HG02852 (cell line): ENCODE measurements at regions not wholly inside any gene's neighbourhood (a gene's known extent, or its start where the extent isn't known, plus 50 kb on each side); places are given as distances from the start of the nearest gene placed in this dataset.

ENCODE experiments used
- ATAC-seq: cut with Tn5 transposase; IDR thresholded peaks from one replicate; pipeline ENCODE4 v1.9.1; 2021; ENCODE audit warnings: mild to moderate bottlenecking, moderate library complexity; ENCODE audit not compliant: unreplicated experiment

DNA sequence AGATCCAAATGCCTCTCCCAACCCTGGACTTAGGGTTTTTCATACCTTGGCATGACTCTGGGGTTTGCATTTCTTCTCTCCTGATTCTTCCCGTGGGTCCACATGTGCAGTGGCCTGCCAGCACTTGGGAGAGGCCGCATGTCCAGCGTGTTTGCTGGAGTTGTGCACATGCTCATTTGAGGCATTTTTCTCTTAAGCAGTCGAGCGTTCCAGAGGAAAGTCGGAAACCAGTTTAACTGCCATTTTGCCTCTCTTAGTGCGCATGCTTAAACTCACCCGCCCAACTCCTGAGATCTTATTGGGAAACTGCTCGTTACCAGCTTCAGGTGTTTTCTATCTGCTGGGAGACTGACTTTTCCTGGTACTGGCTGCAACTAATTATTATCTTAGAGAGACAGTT, 888.4 kb upstream of the PHF14 start:
- no peak for ATAC-seq

DNA sequence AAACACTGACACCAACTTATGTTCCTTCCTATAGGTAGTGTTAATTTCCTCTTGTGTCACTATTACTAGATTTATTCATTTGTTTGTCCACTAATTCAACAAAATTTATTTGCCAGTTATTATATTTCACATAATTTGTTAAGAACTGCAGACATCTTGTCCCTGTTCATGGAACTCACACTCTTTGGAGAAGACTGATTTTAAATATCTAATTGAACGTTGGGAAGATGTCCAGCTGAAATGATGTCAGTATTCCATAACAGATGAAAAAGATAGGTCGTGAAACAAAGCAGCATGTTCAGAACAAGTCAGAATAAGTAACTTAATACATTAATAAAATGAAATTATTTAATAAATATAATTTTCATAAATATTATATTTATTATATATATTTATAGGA, 873.1 kb upstream of the PHF14 start:
- no peak for ATAC-seq

DNA sequence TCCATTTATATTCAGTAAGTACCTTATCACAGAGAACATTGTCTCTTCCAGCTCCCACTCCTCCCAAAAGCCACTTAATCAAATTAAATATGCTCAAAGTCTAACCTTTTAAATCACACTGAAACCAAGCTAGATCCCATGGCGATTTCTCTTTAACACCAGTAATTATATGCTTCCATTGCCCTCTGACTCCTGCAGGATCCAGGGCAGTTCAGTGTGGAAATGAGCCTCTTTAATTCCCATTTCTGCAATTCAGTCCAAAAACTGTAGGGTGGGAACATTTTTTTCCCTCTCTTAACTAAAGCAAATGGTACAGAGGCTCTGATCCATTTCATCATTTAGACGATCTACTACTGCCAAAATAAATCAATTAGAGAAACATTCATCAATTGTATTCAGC, 872.3 kb upstream of the PHF14 start:
- no peak for ATAC-seq

DNA sequence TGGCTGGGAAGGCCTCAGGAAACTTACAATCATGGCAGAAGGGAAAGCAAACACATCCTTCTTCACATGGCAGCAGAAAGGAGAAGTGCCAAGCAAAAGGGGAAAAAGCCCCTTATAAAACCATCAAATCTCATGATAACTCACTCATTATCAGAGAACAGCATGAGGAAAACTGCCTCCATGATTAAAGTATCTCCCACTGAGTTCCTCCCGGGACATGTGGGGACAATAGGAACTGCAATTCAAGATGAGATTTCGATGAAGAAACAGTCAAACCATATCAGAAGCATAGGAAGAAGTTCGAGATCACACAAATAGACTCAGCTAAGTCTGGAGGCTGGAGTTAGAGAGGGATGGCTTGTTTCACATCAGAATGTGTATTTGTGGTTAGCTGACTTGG, 869.4 kb upstream of the PHF14 start:
- no peak for ATAC-seq

DNA sequence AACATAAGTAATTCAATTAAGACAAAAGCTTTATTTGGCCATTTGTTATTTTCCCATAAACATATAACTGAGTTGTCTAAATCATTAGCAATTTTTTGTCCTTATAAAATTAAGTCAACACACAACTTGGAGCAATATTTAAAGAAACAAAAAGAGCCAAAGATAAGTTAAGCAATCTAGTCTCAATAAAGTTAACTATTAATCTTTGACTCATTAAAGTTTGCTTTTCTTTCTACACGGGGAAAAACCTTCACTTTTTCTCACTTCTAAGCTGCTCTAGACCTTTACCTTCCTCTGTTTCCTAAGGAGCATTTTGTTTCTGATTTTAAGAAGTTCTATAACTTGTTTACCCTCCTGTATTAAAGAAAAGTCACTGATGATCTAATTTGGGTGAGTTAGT, 867.1 kb upstream of the PHF14 start:
- ATAC-seq, result no peak

DNA sequence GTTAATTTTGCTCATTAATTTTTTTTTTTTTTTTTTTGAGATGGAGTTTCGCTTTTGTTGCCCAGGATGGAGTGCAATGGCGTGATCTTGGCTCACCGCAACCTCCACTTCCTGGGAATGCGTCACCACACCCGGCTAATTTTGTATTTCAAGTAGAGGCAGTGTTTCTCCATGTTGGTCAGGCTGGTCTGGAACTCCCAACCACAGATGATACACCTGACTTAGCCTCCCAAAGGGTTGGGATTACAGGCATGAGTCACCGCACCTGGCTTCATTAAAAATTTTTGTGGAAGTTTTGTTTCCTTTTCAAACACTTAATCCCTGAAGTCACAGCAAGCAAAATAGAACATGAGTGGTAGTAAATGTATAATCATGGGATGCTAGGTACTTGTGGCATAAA, 857.2 kb upstream of the PHF14 start:
- ATAC-seq, result no peak

DNA sequence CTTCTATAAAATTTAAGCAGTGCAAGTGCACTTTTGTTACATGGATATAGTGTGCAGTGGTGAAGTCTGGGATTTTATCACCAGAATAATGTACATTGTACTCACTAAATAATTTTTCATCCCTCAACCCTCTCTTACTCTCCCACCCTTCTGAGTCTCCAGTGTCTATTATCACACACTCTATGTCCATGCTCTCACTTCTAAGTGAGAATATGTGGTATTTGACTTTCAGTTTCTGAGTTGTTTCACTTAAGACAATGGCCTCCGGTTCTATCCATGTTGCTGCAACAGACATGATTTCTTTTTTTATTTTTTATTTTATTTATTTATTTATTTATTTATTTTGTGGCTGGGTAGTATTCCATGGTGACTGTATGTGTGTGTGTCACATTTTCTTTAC, 855.9 kb upstream of the PHF14 start:
- no peak for ATAC-seq

DNA sequence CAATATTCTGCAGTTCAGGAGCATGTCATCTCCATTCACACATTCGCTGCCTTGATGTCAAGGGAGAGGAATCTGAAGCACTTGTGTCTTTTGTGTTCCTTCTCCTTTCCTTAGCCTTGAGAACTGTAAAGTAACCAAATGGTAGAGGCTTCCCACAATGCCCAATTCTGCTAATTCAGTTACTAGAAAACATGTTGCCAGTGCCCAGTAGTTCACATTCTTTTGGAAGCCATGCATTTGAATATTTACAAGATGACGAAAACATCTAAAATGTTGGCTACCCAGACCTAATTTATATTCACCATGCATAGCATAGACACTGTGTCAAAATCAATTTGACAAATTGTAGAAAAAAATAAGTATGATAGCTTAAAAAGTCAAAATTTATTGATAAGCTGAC, 852.7 kb upstream of the PHF14 start:
- no peak for ATAC-seq

DNA sequence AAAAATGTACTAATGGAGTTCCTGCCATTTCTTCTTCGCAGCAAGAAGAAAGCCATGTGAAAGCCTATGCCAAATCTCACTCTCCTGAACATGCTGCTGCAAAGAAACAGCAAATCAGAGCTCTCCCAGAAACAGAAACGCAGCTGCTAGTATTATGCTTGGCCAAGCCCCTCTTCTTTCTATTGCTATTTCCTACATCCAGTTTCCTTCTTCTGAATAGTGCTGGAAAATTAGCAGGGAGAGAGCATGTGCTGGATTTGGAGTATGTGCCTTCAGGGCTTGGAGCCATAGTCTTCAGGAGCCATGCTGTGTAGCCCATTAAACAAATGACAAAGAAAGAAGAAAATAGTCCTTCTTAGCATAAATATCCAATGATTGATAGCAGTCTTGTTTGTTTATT, 852.0 kb upstream of the PHF14 start:
- no peak for ATAC-seq

DNA sequence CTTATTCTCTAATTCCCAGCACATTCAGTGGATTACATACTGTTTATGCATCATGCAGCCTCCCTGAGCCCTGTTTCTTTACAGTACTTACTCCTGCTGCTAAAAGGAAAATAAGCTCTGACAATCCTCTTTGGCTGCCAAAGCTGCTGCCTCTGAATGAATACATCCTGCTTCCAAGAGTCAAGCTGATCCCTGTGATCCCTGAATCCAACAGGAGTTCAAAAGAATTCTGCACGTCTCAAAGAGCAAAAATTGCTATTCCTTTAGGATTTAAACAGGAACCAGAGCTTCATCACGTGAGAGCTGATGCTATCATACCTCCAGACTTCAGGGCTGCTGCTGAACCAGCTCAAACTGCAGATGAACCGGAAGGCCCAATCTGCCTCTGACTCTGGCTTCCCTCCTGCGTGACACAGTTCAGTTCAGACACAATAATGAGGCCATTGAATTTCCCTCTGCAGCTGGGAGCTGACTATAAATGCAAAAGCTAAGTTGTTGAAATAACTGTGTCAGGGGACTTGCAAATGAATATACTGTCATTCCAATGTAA, 851.0 kb upstream of the PHF14 start:
- ATAC-seq, result no peak

DNA sequence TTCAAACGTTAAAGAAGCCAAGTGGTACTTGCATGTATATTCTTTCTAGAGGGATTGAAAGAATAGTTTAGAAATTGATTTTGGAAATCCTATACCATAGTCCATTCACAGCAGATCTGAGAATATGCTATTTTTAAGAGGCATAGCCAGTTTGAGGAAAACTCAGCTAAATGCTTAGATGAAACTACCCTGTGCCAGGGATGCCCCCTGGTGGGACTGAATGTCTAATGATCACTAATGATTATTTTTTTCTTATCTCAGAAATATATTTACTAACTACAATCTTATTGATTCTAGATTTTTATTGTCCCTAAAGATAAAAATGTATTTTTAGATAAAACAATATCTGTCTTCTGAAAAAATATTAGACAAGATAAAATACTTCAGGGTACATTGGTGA, 844.9 kb upstream of the PHF14 start:
- ATAC-seq, result no peak

DNA sequence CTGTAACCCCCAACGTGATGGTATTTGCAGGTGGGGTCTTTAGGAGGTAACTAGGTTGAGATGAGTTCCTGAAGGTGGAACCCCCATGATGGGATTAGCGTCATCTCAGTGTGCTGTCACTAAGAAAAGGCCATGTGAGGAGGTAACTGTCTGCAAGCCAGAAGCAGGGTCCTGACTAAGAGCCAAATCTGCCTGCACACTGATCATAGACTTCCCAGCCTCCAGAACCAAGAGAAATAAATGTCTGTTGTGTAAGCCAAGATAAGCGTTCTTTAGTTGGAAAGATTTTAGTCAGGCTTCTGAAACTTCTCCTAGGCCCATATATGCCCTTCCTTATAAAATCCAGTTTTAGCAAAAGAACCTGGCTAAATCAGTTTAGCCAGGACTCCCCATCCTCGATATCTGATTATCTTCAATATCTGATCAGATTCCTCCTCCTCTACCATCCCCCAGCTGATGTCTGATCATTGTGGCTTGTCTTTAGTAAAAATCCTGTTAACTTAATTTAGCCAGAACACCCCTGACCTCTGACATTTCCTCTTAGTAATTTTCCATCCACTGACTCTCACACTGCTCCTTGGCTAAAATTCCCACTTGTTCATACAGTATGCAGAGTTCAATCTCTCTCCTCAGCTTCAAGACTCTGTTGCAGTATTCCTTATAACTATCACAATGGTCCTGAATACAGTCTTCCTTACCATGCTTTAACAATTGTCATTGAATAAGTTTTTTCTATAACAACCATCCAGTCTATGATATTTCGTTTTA, 835.4 kb upstream of the PHF14 start:
- no peak for ATAC-seq

DNA sequence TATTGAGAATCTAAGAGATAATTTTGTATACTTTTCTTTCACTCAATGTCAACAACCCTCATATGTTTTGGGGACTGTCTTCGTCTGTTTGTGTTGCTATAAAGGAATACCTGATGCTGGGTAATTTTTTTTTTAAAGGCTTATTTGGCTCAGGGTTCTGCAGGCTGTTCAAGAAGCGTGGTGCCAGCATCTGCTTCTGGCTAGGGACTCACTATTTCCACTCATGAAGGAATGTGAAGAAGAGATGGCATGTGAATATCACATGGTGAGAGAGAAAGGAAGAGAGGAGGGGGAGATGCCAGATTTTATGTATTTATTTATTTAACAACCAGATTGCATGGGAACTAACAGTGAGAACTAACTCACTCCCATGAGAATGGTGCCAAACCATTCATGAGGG, 827.4 kb upstream of the PHF14 start:
- ATAC-seq, result no peak

DNA sequence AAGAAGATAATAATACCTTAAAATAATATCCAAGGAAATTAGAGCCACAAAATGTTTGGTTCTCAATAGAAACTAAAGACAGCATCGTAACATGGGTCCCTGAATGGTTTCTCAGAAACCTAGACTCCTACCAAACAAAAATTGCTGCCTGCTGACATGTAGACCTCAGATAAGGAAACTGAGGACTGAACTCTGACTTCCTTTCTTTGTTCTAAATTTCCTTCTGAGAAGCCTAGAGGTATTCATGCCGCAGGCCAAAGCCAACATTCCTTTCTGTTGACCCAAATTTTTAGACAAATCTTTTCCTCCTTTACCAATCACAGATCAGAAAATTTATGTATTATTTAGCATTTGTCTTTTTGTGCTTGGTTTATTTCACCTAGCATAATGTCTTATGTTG, 816.7 kb upstream of the PHF14 start:
- ATAC-seq, result no peak

DNA sequence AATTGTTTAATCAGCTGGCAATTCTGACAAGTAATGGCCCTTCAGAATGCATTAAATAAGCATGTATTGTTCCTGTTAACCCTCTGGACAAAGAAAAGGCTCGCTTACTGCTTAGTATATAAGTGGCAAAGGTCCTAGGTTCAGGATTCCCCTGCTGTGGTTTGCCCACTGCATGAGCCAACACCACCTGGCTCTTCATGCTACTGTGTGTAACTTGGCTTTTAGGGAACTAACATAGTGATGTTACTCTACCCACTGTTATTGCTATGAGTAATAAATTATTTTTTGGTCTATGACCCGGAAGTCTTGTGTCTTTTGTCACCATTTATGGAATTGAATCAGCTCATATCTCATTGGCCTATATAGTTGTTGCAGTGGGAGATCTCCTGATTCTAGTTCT, 791.7 kb upstream of the PHF14 start:
- ATAC-seq, result no peak

DNA sequence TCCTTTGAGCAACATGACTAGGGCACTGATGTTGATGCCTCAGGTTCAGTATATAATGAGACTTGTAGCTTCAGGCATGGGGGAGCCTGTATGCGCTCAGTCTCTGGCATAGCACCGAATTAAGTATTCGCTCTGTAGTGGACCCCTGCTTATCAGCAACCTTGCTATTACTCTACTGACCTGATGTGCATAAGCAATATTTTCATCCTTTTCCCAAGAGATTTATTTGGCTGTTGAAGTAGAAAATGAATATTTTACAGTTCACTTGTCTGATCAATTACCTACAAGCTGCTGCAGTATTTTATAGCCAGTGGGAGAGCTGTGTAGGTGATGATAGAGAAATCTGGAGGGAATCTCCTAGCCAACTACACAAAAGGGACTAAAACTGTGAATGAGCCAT, 781.6 kb upstream of the PHF14 start:
- no peak for ATAC-seq

DNA sequence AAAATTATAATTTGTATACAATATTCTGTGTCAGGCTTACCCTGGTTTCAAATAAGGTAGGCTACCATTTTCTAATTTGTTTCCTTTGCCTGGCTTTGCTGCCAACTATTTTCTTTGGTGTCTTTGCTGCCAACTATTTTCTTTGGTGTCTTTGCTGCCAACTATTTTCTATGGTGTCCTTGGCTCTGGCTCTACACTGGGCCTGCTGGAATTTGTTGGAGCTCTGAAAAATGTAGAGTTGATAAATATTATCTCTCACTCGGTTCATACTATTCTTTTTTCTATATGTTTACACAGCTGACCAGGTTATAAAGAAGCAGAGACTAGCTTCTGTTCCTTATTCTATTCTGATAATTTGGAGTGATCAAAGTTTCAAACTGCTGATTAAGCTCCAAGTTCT, 768.0 kb upstream of the PHF14 start:
- no peak for ATAC-seq

DNA sequence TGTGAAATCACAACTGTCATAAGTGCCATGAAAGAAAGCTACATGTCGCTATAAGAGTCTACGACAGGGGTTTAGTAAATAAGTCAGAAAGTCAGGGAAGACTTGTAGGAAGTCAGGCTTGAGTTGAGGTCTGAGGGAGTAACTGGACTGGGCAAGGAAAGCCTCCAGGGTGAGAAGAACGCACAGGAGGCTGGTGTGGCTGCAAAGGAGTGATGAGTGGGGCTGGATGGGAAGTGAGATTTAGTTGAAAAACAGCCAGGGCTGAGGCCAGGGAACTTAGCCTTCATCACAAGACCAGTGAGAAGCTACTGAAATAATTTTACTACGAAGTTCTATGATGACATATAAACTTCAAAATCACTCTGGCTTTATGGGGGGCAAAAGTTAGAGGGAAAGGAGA, 763.7 kb upstream of the PHF14 start:
- ATAC-seq, result no peak

DNA sequence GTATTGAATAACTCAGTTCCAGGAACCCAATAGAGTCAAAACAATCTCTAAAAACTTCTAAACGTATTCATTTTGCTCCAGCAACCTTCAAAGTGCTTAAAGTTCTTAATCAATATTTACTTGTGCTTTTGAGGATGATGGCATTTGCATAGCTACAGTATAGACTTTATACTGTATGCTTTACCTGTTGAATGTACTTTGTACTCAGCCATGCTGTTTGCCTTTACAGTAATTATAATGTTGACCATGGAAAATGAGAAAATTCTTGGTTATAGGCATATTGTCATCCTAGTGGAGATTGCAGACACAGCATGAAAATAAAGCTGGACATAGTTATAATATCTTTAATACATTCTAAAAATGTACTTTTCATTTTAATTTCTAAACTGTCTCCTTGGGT, 762.7 kb upstream of the PHF14 start:
- ATAC-seq, result no peak

DNA sequence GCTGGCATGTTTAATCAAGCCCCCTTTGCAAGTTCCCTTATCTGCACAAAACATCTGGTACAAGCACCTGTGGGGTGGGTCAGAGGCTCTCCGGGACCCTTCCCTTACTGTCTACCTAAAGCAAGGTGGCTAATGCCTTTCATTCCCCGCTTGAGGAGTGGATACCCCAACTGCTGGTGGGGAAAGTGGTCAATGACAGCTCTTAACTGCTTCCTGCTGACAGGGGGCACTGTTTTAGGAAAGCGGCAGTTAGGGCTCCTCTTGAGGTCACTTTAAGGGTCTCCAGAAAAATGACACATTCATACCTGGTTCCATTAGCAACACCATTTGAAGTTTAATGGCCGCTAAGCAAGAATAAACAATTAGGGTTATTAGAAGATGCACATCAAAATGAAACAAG, 761.8 kb upstream of the PHF14 start:
- ATAC-seq, result no peak

DNA sequence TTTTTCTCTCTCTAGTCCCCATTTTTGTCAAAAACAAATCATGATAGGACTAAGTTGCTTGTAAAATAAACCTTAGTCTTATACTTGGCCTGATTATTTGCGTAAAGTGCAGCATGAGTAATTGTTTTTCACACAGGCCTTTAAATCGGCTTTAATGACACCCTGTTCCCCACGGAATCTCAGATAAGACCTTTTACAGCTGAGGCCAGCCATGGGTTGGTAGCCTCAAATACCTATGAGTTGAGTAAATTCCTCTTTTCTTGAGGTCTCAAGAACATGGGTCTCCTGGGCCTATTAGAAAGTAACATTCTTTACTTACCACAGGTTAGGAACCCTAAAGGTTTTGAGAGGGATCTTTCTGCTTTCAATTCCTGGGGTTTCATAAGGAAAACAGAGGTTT, 761.0 kb upstream of the PHF14 start:
- no peak for ATAC-seq

DNA sequence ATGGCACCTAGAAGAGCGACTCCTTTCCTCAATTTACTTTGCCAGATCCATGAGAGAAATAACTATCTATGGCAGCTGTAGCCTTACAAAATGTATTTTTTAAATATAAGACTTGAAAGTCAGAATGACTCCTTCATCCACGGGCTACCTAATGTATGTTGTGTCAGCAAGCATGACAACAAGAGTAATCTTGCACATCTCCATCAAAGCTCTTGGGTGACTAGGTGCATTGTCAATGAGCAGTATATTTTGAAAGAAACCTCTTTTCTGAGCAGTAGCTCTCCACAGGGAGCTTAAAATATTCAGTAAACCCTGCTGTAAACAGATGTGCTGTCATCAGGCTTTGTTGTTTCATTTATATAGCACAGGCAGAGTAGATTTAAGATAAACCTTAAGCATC, 757.2 kb upstream of the PHF14 start:
- ATAC-seq, result no peak

DNA sequence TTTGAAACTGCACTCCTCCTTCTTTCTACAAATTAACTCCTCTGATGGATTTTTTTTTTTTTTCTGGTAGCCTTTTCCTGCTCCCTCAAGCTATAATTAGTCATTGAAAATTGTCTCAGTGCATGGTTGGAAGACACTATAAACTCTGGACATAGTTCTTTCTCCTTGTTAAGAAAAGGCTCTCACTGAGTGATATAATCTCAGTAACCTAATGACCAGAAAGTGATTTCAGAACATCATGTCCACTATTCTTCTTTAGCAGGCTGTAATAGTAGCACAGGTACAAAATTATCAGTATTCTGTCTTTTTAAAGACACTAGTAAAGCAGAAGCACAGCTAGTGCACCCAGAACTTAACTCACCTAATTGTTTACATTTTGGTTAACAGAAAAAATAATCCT, 752.6 kb upstream of the PHF14 start:
- ATAC-seq, result no peak
